ENCODE measurements at regions not wholly inside any gene's neighbourhood (a gene's known extent, or its start where the extent isn't known, plus 50 kb on each side); places are given as distances from the start of the nearest gene placed in this dataset.

GRCh38 chr22:47267513-47268282 lies 505.2 kb downstream of the TBC1D22A start:
- no peak for ATAC-seq
- no peak for TF ChIP-seq TOX (CRISPR knock-in tag; IDR thresholded peaks at IDR 0.05; ENCODE audit: borderline replicate concordance)
- TF ChIP-seq ARNTL (CRISPR knock-in tag; IDR thresholded peaks at IDR 0.05; ENCODE audit: borderline replicate concordance, low read depth), result no peak
- no peak for TF ChIP-seq ZC3H10 (CRISPR knock-in tag; IDR thresholded peaks at IDR 0.05)
- TF ChIP-seq CSRNP3 (CRISPR knock-in tag; IDR thresholded peaks at IDR 0.05), result no peak
- no peak for TF ChIP-seq RARB (CRISPR knock-in tag; IDR thresholded peaks at IDR 0.05)

GRCh38 chr22:47266329-47266728 lies 503.9 kb downstream of the TBC1D22A start:
- ATAC-seq, result no peak
- no peak for TF ChIP-seq ZNF8 (CRISPR knock-in tag; IDR thresholded peaks at IDR 0.05)
- TF ChIP-seq CSDC2 (CRISPR knock-in tag; IDR thresholded peaks at IDR 0.05), result no peak
- no peak for TF ChIP-seq PPARA (CRISPR knock-in tag; IDR thresholded peaks at IDR 0.05; ENCODE audit: borderline replicate concordance)
- TF ChIP-seq ISL1 (CRISPR knock-in tag; IDR thresholded peaks at IDR 0.05), result no peak
- TF ChIP-seq GLIS3 (CRISPR knock-in tag; IDR thresholded peaks at IDR 0.05), result no peak
- TF ChIP-seq CSRNP3 (CRISPR knock-in tag; IDR thresholded peaks at IDR 0.05), result no peak
- TF ChIP-seq OSR1 (CRISPR knock-in tag; IDR thresholded peaks at IDR 0.05), result no peak
- no peak for TF ChIP-seq TCF4 (CRISPR knock-in tag; IDR thresholded peaks at IDR 0.05; ENCODE audit: borderline replicate concordance)
- TF ChIP-seq BACH2 (CRISPR knock-in tag; IDR thresholded peaks at IDR 0.05; ENCODE audit: borderline replicate concordance), result no peak
- no peak for TF ChIP-seq SNAI2 (CRISPR knock-in tag; IDR thresholded peaks at IDR 0.05)
- no peak for TF ChIP-seq ZC3H10 (CRISPR knock-in tag; IDR thresholded peaks at IDR 0.05)
- no peak for TF ChIP-seq POU6F1 (CRISPR knock-in tag; IDR thresholded peaks at IDR 0.05; ENCODE audit: borderline replicate concordance, low read depth)
- TF ChIP-seq PATZ1 (CRISPR knock-in tag; IDR thresholded peaks at IDR 0.05; ENCODE audit: borderline replicate concordance), result no peak
- no peak for TF ChIP-seq CREB5 (CRISPR knock-in tag; IDR thresholded peaks at IDR 0.05; ENCODE audit: low read depth)
- no peak for TF ChIP-seq TOX (CRISPR knock-in tag; IDR thresholded peaks at IDR 0.05; ENCODE audit: borderline replicate concordance)
- no peak for TF ChIP-seq ESRRG (CRISPR knock-in tag; IDR thresholded peaks at IDR 0.05)
- no peak for TF ChIP-seq ZFP3 (CRISPR knock-in tag; IDR thresholded peaks at IDR 0.05)

GRCh38 chr22:47260551-47260950 lies 498.1 kb downstream of the TBC1D22A start:
- ATAC-seq, result no peak
- TF ChIP-seq TOX (CRISPR knock-in tag; IDR thresholded peaks at IDR 0.05; ENCODE audit: borderline replicate concordance) (no peak), TCF4 (CRISPR knock-in tag; IDR thresholded peaks at IDR 0.05; ENCODE audit: borderline replicate concordance) (no peak)

- ATAC-seq, result no peak
- TF ChIP-seq OSR1 (CRISPR knock-in tag; IDR thresholded peaks at IDR 0.05) (no peak), ZFP30 (CRISPR knock-in tag; IDR thresholded peaks at IDR 0.05) (no peak), BACH2 (CRISPR knock-in tag; IDR thresholded peaks at IDR 0.05; ENCODE audit: borderline replicate concordance) (no peak), RARB (CRISPR knock-in tag; IDR thresholded peaks at IDR 0.05) (no peak), TSHZ2 (CRISPR knock-in tag; IDR thresholded peaks at IDR 0.05) (no peak)
These were observed 497.5 kb downstream of the TBC1D22A start for GRCh38 chr22:47259990-47260389.

All from SK-N-SH treated with all-trans-retinoic acid at 6 μM for 48 hours (cell line).